ENCODE measurements at regions not wholly inside any gene's neighbourhood (a gene's known extent, or its start where the extent isn't known, plus 50 kb on each side); places are given as distances from the start of the nearest gene placed in this dataset.
"Not testable (repeated sequence)": the region's sequence is repeated elsewhere in the genome, so short reads cannot be mapped to it uniquely, and the experiment has no call there.

GRCh38 chr11:26839911-26840698 lies 118.2 kb upstream of the SLC5A12 start:
- DNase-seq (ENCODE audit: low read depth) = no peak

GRCh38 chr11:26841818-26842473 lies 120.1 kb upstream of the SLC5A12 start:
- peak; percentile 61 for DNase-seq (ENCODE audit: low read depth)

DNA sequence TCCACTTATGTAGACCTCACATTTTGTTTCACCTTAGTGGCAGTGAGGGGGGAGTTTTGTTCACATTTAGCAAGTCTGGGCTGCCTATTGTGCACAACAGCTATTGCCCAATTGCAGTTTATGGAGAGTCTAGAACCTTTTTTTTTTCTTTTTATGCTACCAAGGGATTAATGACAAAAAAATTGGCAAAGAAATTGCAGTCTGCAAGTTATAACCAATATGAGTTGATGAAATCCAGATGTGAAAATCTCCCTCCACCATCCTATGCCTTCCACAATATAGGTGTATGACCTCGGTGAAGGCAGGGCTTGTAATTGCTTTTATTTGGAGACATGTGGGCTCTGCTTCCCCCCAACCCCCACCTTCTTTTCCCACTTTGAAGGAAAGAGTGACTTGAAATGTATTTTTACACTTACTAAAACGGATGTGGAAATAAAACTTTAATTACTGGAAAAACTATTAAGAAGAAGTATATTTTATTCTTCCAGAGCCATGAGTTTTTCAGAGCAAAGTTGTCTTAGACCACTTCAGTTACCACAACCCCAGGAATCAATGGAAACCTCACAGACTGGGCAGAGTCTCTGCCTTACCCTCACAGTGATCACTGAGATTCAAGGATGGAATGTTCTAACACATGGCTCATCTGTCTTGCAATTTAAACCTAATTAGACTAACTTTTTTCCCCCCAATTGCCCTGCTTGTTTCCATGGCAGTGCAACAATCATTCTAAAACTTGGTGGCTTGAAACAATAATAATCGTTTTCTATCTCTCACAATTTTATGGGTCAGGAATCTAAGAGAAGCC lies 120.8 kb upstream of the SLC5A12 start:
- no peak for DNase-seq (ENCODE audit: low read depth)

- no peak for DNase-seq (ENCODE audit: low read depth)
These were observed 121.7 kb upstream of the SLC5A12 start for GRCh38 chr11:26843539-26843938.

GRCh38 chr11:26844963-26845362 lies 123.1 kb upstream of the SLC5A12 start:
- DNase-seq (ENCODE audit: low read depth) = peak; percentile 34

- no peak for DNase-seq (ENCODE audit: low read depth)
These were observed 124.4 kb upstream of the SLC5A12 start for GRCh38 chr11:26846227-26846626.

- DNase-seq (ENCODE audit: low read depth) = no peak
These were observed 125.6 kb upstream of the SLC5A12 start for GRCh38 chr11:26847459-26847858.

DNA sequence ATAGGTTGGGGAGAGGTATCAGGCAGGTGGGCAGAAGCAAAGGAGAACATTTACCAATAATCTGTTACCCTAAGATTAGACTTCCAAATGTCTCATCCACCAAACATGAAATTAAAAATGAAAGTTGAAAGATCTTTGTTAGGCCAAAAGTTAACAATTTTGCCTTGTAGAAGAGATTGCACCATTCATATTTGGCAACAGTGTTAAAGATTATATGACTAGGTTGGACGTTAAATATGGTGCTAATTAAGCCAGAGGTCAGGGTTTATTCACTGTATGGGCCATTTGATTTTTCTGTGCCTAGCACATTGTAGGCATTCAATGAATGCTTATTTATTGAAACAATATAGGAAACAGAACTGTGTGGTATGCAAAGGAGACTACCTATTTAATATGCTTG lies 126.1 kb upstream of the SLC5A12 start:
- DNase-seq (ENCODE audit: low read depth) = no peak

- no peak for DNase-seq (ENCODE audit: low read depth)
These were observed 127.2 kb upstream of the SLC5A12 start for GRCh38 chr11:26849036-26849435.

GRCh38 chr11:26851291-26851690 lies 129.4 kb upstream of the SLC5A12 start:
- no peak for DNase-seq (ENCODE audit: low read depth)

GRCh38 chr11:26851696-26852095 lies 129.8 kb upstream of the SLC5A12 start:
- DNase-seq (ENCODE audit: low read depth) = no peak

GRCh38 chr11:26858098-26858497 lies 135.8 kb upstream of the FIBIN start:
- DNase-seq (ENCODE audit: low read depth) = no peak

- DNase-seq (ENCODE audit: low read depth) = no peak
These were observed 134.5 kb upstream of the FIBIN start for GRCh38 chr11:26859416-26859815.

DNA sequence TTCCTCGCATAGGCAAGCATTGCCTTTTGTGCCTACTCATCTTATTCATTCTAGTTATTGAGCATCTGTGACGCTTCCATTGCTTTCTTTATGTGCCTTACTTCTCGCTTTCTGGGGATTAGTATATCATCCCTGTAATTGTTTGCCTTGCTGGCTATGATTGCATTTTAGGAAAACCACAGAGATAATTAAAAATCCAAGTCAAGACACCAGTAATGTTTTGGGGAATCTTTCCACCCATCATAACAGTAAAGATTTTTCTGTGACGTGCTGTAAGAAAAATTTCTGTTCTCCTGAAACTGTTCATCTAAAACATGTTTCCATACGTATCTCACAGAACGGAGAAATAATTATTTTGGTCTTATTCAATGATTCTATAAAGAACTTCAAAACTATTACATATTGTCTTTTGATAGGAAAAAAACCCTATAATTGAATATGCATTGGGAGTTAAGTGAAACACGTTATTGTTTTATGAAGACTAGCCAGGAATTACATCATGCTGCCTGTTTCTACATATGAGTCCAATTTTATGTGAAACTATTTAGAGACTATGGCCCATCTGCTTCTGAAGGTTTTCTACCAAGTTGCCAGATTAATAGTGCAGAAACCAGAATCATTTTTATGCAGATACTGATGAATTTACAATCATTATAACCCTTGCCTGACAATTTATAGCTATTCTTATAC lies 133.7 kb upstream of the FIBIN start:
- no peak for DNase-seq (ENCODE audit: low read depth)

GRCh38 chr11:26860895-26861294 lies 133.0 kb upstream of the FIBIN start:
- DNase-seq (ENCODE audit: low read depth) = no peak

DNA sequence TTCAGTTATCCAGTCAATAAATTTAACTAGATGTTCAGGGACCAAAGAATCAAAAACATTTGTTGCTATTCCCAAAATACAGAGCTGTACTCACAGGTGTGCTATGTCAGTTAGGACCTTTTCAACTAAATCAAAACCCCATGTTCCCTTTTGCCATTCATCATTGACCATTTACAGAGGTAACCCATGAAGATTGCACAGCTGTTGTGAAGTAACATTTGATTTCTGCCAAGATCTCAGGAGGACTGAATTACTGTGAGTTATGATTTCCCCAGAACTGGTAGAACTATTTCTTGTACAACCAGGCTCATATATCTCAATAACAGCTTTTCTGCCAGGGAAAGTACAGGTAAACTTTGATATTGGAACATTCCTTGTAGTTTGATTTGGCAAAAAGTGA lies 131.1 kb upstream of the FIBIN start:
- no peak for DNase-seq (ENCODE audit: low read depth)

DNA sequence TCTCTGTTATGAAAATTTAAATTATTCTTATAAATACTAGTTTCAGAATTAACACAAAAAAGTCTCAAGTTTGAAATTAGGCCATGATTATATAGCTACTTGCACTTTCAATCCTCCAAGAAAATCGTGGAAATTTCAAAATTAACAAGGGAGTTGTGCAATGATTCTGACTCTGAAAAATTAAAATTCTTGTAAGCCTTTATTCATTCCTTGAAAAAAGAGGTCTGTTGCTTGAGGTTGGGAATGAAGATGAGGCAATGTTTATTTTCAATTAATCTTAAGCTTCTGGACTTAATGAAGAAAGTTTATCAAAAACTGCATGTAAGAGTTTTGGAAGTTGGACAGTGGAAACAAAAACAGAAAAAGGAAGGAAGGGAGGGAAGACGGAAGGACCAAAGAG lies 128.2 kb upstream of the FIBIN start:
- DNase-seq (ENCODE audit: low read depth) = no peak

GRCh38 chr11:26867286-26867685 lies 126.6 kb upstream of the FIBIN start:
- no peak for DNase-seq (ENCODE audit: low read depth)

DNA sequence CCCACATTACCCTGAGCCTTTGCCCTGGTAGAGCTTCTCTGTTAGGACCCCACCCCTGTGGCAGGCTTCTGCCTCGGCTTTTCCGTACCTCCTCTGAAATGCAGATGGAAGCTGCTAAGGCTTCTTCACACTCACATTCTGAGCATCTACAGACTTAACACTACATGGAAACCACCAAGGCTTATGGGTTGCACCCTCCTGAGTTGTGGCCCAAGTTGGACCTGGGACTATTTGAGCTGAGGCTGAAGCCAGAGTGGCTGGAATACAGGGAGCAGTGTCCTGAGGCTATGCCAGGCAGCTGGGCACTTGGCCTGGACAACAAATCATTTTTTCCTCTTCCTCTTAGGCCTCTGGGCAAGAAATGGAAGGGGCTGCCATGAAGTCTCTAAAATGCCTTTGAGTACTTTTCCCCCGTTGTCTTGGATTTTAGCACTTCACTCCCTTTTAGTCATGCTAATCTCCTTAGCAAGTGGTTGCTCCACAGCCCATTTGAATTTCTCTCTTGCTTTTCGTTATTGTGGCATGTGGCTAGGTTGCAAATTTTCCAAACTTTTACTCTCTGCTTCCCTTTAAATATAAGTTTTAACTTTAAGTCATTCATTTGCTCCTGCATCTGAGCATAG lies 114.8 kb upstream of the FIBIN start:
- DNase-seq (ENCODE audit: low read depth) = no peak

DNA sequence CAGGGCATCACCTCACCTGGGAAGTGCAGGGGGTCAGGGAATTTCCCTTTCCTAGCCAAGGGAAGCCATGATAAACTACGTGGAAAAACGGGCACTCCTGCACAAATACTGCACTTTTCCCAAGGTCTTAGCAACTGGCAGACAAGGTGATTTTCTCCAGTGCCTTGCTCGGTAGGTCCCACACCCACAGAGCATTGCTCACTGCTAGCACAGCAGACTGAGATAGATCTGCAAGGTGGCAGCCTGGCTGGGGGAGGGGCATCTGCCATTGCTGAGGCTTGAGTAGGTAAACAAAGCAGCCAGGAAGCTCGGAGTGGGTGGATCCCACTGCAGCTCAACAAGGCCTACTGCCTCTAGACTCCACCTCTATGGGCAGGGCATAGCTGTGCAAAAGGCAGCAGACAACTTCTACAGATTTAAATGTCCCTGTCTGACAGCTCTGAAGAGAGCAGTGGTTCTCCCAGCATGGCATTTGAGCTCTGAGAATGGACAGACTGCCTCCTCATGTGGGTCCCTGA lies 111.5 kb upstream of the FIBIN start:
- not testable (repeated sequence) for DNase-seq (ENCODE audit: low read depth)

DNA sequence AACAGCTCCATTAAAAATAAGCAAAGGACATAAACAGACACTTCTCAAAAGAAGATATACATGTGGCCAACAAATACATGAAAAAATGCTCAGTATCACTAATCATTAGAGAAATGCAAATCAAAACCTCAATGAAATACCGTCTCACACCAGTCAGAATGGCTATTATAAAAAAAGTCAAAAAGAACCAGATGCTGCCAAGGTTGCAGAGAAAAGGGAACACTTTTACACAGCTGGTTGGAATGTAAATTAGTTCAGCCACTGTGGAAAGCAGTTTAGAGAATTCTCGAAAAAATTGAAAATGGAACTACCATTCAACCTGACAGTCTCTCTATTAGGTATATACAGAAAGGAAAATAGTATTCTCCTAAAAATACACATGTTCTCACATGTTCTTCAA lies 102.4 kb upstream of the FIBIN start:
- DNase-seq (ENCODE audit: low read depth) = no peak

Data from LHCN-M2 (cell line).